Stimulated activated CD4-positive, alpha-beta T cell treated with anti-CD3 and anti-CD28 coated beads, TNF-alpha, amount 100 ng/mL, for 48 hours (primary cell): ENCODE measurements at regions not wholly inside any gene's neighbourhood (a gene's known extent, or its start where the extent isn't known, plus 50 kb on each side); places are given as distances from the start of the nearest gene placed in this dataset.

ENCODE experiments used
- DNase-seq, 3 donors: peaks; one replicate each; pipeline ENCODE4 v3.0.0-alpha.2; 2020; ENCODE audit warnings: low read depth in 3 of 3

GRCh38 chr6:12383448-12383847, 93.3 kb downstream of the EDN1 start:
- no peak for DNase-seq

GRCh38 chr6:12384357-12384912, 94.3 kb downstream of the EDN1 start:
- no peak for DNase-seq

- no peak for DNase-seq
These were observed 95.2 kb downstream of the EDN1 start for GRCh38 chr6:12385316-12385715.

DNA sequence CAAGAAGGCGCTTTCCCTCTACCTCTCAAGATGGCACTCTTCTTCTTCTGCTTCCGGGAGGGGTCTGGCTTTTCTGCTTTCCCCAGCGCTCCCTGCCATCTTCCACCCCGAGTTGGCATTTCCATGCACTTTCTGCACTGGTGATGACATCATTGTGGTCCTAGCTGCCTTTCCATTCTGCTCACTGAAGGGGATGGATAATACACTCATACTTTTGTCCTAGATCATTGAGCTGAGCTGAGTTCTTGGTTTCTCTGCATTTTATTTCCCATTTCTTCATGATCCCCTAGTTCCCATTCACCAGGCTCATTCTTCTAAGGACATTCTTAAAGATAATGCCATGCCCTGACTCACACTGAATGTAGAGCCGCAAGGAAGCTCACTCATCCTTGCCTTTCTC, 96.7 kb downstream of the EDN1 start:
- DNase-seq = no peak

GRCh38 chr6:12391472-12391871, 101.3 kb downstream of the EDN1 start:
- no peak for DNase-seq

GRCh38 chr6:12392490-12392889, 102.3 kb downstream of the EDN1 start:
- DNase-seq = no peak

GRCh38 chr6:12393100-12393499, 102.9 kb downstream of the EDN1 start:
- DNase-seq = no peak

- no peak for DNase-seq
These were observed 104.0 kb downstream of the EDN1 start for GRCh38 chr6:12394170-12394569.

DNA sequence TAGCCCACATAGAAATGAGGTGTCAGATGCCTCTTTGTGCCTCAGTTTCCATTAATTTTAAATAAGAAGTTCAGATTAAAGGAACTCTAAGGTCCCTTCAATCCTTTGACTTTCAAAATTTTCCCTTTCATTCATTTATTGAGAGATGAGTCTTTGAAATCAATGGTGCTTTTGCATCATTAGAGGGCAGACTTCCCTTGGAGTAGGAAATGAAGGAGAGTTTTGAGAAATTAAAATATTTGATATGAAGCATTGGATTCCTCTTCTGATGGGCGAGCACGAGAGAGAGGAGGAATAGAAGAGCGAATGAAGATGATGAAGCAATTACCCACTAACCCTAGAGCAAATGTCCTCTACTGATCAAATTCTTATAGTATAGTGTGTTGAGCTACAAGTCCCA, 105.7 kb downstream of the EDN1 start:
- no peak for DNase-seq

GRCh38 chr6:12401200-12401599, 111.0 kb downstream of the EDN1 start:
- no peak for DNase-seq

- no peak for DNase-seq
These were observed 113.2 kb downstream of the EDN1 start for GRCh38 chr6:12403201-12403826.

- no peak for DNase-seq
These were observed 113.9 kb downstream of the EDN1 start for GRCh38 chr6:12403947-12404647.

DNA sequence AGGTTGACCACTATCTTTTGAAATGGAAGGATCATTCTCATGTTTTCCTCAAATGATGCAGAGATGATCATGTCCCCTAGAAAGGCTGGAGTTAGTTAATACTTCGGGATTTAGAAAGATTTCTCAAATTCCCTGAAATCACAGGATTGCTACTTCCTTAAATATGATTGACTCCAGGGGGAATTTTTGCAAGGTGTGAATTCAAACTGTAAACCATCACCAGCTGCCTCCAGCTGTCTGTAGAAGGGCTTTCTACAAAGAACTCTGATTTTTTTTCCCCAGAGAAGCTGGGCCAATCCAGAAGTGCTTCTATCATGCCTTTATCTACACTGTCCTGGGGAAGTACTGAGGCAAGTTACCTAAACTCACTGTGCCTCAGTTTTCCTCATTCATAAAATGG, 114.5 kb downstream of the EDN1 start:
- DNase-seq = no peak

GRCh38 chr6:12408752-12409151, 118.6 kb downstream of the EDN1 start:
- DNase-seq = no peak

DNA sequence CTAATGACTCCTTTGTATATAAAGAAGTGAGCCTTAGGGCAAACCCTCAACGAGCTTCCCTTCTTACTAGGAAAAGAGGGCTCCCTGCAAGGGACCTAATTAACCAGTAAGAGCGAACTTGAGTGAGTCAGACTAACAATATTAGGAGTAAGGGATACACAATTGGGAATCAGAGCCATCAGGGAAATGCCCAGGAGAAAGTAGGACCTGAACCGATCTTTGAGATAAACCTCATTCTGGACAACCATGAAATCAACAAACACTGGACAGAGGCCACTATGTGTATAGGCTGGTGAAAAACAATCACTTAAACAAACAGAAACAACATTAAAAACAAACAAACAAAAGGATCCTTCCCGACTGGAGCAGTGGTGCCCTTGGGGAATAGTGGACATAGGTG, 120.8 kb downstream of the EDN1 start:
- DNase-seq = no peak

DNA sequence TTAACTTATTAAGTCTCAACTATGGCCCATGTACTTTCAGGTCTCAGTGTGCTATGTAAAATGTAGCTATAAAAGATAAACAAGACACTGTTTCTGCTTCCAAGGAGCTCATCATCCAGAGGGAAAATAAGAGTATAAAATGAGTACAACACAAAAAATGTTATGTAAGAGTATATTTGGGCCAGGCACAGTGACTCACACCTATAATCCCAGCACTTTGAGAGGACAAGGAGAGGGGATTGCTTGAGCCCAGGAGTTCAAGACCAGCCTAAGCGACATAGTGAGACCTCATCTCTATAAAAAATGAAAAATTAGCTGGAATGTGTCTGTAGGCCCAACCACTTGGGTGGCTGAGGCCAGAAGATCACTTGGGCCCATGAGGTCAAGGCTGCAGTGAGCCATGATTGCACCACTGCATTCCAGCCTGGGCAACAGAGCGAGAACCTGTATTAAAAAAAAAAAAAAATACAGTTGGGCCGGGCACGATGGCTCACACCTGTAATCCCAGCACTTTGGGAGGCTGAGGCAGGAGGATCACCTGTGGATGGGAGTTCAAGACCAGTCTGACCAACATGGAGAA, 124.0 kb downstream of the EDN1 start:
- DNase-seq = no peak

DNA sequence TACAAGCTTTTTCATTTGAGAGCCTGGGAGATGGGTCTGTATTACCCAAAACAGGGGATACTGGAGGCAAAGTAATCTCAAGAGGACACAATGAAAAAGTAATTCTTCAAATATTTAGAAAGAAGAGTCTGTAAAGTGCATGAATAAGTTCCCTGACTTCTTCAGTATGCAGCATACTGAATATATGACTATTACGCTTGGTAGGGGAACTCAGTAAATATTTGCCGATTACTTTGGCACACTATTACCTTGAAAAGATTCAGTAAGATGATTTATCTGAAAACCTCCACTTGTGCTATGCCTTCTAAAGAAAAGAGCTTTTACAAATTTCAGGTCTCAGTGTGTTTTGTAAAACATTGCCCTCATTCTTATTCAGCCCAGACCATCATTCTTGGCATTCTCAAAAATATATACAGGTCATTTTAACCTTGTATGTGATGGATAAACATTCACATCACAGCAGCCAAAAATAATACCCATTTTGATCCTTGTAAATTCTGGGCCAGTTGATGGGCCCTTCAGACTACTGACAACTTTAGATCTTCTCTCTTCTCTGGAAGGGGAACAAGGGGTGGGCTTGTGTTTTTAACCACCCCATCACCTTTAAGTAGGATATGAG, 125.9 kb downstream of the EDN1 start:
- DNase-seq = no peak

- DNase-seq = no peak
These were observed 127.0 kb downstream of the EDN1 start for GRCh38 chr6:12417191-12417590.

DNA sequence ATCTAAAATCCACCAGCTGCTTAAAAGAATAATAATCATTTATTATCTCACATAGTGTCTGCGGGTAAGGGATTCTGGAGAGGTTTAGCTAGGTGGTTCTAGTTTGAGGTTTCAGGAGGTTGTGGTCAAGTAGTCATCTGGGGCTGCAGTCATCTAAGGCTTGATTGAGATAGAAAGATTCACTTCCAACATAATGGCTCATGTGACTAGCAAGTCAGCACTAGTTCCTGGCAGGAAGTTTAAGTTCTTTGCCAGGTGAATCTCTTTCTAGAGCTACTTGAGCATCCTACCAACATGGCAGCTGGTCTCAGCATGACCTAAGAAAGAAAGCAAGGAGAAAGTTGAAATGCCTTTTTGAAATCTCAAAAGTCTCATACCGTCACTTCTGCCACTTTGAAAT, 128.8 kb downstream of the EDN1 start:
- no peak for DNase-seq

GRCh38 chr6:12419631-12420272, 129.6 kb downstream of the EDN1 start:
- DNase-seq = no peak

DNA sequence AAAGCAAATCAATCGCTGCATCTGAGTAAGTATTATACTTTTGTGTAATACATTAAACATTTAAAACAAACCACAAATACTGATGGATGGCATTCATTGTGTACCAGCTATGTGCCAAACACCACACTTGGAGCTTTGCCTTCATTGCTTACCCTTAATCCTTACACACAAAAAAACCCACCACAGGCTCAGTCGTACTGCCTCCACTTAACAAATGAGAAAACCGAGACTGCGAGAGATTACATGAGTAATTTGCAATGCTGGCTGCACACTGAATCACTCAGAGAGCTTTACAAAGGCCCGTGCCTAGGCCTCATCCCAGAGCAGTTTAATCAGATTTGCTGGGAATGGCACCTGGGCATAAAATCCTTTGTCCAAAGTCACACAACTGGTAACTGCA, 130.5 kb downstream of the EDN1 start:
- no peak for DNase-seq

DNA sequence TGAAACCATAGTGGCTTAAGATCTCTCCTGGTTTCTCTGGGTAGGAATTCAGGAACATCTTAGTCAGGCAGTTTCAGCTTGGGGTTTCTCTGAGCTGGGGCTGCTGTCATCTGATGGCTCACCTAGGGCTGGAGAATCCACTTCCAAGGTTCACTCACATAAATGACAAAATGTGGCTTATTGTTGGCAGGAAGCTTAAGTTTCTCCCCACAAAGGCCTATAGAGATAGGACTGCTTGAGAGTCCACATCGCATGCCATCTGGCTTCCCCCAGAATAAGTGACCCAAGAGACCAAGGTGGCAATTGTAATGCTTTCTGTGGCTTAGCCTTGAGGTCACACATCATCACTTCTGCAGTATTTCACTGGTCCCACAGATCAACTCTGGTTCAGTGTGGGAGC, 131.4 kb downstream of the EDN1 start:
- DNase-seq = no peak
